Kidney tubule cell (primary cell): ENCODE measurements at regions not wholly inside any gene's neighbourhood (a gene's known extent, or its start where the extent isn't known, plus 50 kb on each side); places are given as distances from the start of the nearest gene placed in this dataset.

ENCODE experiments used
- DNase-seq: peaks from one replicate; pipeline ENCODE4 v3.0.0-alpha.2; 2018; ENCODE audit warnings: low spot score

DNA sequence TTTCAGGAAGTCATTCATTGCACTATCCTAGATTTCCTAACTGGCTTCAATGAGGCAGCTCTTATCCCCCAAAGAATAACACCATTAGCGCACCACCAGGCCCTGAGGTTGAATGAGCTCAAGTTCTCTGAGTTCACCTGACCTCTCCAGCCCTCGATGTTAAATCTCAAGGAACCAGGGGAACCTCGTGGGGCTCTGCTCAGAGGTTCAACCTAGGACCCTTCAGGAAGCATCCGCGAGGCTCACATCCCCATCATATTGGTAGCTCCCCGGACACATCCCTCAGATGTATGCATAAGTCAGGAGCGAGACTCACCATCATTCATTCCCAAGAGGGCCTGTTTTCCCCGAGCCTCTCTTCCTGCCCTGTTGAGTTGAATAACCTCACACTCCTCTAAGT, 145.6 kb upstream of the KLHL29 start:
- no peak for DNase-seq

DNA sequence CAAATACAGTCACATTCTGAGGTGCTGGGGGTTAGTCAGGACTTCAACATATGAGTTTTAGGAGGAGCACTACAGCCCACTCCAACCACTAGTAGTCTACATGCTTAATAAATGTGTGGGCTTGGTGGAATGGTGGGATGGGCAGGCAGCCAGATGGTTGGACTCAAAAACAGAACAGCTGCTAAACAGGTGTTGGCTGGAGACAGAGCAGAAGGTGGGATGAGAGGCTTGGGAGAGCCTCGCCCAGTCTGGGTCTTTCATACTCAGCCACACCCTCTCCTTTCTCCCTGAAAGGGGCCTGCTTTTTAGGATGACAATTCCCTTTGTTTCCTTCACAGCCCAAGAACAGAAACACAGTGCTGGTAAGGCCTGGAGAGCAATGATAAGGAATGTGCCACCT, 143.9 kb upstream of the KLHL29 start:
- DNase-seq: no peak

DNA sequence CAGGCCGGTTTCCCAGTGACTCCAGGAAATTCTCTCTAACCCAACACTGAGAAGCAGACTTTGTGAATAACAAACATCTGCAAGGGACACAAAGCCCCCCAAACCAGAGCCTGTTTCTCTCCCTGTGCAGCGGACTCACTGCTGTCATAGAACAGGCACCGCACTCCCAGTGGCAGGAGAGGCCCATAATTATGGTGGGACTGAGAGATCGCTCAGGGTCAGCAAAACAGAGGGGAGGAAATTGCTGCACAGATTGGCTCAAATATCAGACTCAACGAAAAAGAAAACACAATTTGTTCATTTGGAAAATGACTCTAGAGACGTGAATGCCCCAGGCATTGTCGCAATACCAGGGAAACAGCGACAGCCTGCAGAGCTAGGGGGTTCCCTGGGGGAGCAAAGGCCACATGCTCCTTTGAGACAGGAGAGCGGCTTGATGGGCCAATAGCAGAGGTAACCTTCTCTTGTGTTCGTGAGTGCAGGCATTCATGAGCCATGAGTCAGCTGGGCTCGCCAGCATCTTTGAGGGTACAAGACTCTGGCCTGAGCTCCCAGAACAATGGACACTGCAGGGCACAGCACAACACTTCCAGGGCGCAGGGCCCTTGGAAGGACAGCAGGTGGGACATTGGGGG, 143.3 kb upstream of the KLHL29 start:
- DNase-seq: peak; percentile 55

GRCh38 chr2:23243073-23243659, 141.8 kb upstream of the KLHL29 start:
- DNase-seq: no peak

- DNase-seq: no peak
Measured at GRCh38 chr2:23244617-23245016, 140.4 kb upstream of the KLHL29 start.

- DNase-seq: no peak
Measured at GRCh38 chr2:23246992-23247683, 137.8 kb upstream of the KLHL29 start.

- no peak for DNase-seq
Measured at GRCh38 chr2:23248667-23249066, 136.3 kb upstream of the KLHL29 start.

DNA sequence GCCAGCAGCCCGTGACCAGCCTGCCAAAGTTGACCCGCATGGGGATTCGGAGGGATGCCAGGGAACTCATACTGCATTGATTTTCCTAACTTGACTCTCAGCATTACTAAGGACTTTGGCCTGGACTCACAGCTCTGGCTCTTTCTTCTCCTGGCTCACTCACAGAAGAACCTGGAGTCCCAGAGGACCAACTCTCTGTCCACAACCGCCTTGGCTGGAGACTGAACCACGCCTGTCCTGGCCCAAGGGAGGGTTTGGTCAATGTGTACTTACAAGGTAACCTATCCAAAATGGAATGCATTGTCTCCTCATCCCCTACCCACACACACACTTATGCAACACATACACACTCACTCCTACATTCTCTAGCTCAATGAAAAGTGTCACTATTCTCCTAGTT, 135.6 kb upstream of the KLHL29 start:
- no peak for DNase-seq

- DNase-seq: no peak
Measured at GRCh38 chr2:23250371-23250770, 134.6 kb upstream of the KLHL29 start.

- no peak for DNase-seq
Measured at GRCh38 chr2:23256643-23257042, 128.3 kb upstream of the KLHL29 start.

- DNase-seq: no peak
Measured at GRCh38 chr2:23260621-23261020, 124.4 kb upstream of the KLHL29 start.

DNA sequence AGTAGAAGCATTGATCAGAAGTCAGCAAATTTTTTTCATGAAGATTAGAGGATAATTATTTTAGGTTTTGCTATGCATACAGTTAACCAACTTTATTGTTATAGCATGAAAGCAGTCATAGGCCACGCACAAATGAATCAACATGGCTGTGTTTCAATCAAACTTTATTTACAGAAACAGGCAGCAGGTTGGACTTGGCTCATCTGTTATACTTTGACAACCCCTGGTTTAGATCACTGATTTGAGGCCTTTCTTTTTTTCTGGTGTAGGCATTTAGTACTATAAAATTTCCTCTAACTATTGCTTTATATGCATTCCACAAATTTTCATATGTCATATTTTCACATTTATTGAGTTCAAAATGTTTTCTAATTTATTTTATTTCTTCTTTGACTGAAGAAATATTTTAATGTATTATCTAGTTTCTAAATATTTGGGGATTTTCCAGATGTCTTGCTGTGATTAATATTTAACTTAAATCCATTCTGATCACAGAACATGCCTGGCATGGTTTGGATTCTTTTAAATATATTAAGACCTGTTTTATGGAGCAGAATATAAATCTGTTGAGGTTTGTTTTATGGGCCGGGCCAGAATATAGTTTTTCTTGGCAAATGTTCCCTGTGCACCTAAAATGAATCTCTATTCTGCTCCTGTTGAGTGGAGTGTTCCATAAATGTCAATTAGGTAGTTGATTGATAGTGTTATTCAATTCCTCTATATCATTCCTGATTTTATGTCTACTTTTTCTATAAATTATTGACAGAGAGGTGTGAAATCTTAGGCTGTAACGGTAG, 116.3 kb upstream of the KLHL29 start:
- peak; percentile 82 for DNase-seq

DNA sequence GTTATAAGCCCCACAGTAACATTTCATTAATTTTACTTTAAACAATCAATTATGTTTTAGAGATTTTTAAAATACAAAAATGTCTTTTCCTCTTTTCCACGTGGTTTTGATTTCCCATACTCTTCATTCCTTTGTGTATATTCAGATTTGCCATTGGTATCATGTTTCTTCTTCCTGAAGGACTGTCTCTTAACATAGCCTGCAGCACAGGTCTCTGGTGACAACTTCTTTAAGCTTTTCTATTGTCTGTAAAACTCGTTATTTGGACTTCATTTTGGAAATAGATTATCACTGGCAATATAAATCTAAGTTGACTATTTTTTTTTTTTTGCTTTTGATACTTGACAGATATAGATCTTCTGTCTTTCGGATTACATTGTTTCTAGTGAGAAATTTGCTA, 115.2 kb upstream of the KLHL29 start:
- peak; percentile 34 for DNase-seq

DNA sequence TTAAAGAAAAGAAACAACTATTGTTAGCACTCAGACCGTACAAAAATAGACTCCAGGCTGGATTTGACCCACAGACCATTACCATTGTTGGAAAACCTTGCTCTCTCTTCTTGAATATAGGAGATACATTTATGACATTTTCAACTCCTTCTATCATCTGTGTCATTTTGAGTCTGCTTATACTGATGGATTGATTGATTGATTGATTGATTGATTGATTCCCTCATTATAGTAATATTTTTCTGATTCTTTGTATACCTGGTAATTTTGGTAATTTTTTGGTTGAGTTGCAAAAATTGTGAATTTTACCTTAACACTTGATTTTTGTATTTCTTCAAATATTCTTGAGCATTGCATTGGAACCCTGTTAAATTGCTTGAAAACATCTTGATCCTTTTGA, 114.2 kb upstream of the KLHL29 start:
- no peak for DNase-seq

DNA sequence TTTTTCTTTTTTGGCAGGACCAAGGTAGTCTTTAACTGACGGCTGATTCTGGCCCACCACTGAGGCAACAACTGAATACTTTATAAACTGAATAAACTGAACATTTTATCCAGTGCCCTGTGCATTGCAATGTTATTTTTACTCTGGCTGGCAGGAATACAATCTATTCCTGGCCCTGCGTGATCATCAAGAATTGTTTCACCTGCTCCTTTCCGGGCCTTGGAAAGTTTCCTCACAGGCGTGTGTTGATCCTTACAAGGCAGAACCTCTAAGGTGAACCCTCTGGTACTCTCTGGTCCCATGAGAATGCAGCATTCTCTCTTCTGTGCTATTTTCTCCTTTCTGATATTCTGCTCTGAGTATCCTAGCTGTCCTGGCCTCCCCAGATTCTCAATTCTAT, 113.7 kb upstream of the KLHL29 start:
- no peak for DNase-seq

- peak; percentile 87 for DNase-seq
Measured at GRCh38 chr2:23273786-23274185, 111.2 kb upstream of the KLHL29 start.

DNA sequence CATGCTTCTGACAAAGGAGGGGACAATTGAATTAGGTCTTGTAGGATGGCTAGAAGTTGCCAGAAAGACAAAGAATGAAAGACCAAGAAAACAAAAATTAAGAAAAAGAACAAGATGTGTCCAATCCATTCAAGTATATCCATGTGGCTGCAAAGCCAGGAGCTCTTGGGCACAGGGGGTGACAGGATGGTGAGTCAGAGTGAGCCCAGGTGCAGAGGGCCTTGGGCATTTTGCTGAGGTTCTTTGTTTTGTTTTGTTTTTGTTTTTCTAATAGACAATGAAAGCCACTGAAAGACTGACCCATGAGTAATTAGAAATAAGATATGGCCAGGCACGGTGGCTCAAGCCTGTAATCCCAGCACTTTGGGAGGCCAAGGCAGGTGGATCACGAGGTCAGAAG, 104.6 kb upstream of the KLHL29 start:
- peak; percentile 81 for DNase-seq

- peak; percentile 72 for DNase-seq
Measured at GRCh38 chr2:23283653-23284052, 101.3 kb upstream of the KLHL29 start.

- no peak for DNase-seq
Measured at GRCh38 chr2:23285091-23285800, 99.7 kb upstream of the KLHL29 start.

- DNase-seq: no peak
Measured at GRCh38 chr2:23286031-23286757, 98.8 kb upstream of the KLHL29 start.
